GM18499 (cell line): ENCODE measurements at regions not wholly inside any gene's neighbourhood (a gene's known extent, or its start where the extent isn't known, plus 50 kb on each side); places are given as distances from the start of the nearest gene placed in this dataset.

ENCODE experiments used
- ATAC-seq: cut with Tn5 transposase; IDR thresholded peaks from one replicate; pipeline ENCODE4 v1.9.1; 2021; ENCODE audit warnings: moderate number of reproducible peaks; ENCODE audit not compliant: insufficient read depth, unreplicated experiment

DNA sequence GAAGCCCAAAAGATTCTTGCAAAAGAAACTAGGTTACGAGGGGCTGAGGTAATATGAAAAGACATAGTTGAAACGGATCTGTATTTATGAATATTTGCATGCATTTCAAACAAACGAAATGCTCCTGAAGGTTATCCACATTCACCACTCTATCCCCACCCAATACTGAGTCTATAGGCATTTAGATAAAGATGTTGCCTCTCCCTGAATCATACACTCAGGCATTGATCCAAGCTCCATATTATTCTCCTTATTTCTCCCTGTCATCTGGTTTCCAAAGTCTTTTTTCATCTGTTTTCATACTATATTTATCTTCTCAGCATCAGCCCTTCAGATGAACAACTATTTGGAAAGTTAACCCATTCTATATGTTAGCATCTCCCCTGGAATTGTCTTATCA lies 492.5 kb upstream of the TGFBR2 start:
- no peak for ATAC-seq

GRCh38 chr3:30114918-30115317 lies 491.5 kb upstream of the TGFBR2 start:
- no peak for ATAC-seq

GRCh38 chr3:30122359-30122758 lies 484.0 kb upstream of the TGFBR2 start:
- ATAC-seq, result no peak

- ATAC-seq, result no peak
Observed at GRCh38 chr3:30123224-30123623, 483.2 kb upstream of the TGFBR2 start.

DNA sequence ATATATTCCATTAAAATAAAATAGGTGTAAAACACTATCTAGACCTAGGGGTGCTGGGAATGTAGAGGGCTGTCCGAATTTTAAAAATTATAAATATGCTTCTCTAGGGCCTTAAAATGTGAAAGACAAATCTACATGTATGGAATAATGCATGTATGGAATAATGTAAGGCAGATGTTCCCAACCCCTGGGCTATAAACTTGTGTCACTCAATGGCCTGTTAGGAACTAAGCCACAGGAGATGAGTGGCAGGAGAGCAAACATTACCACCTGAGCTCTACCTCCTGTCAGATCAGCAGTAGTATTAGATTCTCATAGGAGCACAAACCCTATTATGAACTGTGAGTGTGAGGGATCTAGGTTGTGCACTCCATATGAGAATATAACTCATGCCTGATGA lies 482.6 kb upstream of the TGFBR2 start:
- no peak for ATAC-seq

- ATAC-seq, result no peak
Observed at GRCh38 chr3:30124435-30125370, 481.7 kb upstream of the TGFBR2 start.

DNA sequence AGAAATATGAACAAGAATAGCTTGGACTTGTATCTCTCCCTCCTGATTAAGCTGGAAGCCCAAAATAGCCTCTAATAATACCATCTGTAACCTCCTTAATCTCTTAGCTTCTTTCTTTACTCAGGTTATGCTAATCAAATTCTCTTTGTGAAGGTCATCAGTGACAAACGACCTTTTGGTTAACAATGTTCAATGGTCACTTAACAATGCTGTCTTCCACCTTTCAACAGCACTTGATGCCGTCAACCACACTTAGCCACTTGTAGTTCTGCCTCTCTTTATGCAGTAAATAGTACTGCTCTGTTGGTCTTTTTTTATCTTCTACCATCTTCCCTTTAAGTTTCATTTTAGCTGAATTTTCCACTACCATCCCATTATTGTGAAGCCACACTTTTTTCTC lies 476.6 kb upstream of the TGFBR2 start:
- ATAC-seq, result no peak

- no peak for ATAC-seq
Observed at GRCh38 chr3:30130391-30130790, 476.0 kb upstream of the TGFBR2 start.

- no peak for ATAC-seq
Observed at GRCh38 chr3:30131191-30131590, 475.2 kb upstream of the TGFBR2 start.

DNA sequence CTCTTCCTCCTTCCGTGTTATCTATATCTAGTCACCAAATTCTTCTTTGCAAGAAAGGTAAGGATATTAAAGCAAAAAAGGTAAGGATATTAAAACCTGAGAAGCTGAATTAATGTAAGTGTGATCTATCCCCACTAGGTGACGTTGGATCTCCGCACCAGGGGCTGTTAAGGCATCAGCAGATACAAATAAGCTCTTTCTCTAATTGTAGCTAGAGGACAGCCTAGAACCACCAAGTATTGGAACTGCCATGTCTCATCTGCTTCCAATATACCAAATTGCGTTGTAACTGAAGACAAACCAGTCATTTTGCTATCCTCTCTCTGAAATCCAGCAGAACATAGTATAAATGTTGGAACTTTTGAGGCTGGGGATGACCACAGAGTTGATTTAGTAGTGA lies 471.2 kb upstream of the TGFBR2 start:
- ATAC-seq, result no peak

DNA sequence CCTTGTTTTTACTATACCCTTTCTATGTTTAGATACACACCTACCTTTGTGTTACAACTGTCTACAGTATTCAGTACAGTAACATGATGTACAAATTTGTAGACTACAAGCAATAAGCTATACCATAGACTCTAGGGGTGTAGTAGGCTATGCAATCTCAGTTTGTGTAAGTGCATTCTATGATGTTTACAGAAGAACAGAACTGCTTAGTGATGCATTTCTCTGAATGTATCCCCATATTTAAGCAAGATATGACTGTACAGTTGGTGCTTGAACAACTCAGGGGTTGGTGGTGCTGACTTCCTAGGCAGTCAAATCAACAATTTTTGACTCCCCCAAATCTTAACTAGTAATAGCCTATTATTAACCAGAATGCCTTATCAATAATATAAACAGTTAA lies 467.1 kb upstream of the TGFBR2 start:
- no peak for ATAC-seq

- no peak for ATAC-seq
Observed at GRCh38 chr3:30140356-30141075, 465.9 kb upstream of the TGFBR2 start.

GRCh38 chr3:30141178-30141581 lies 465.2 kb upstream of the TGFBR2 start:
- no peak for ATAC-seq

- no peak for ATAC-seq
Observed at GRCh38 chr3:30141927-30142326, 464.5 kb upstream of the TGFBR2 start.

DNA sequence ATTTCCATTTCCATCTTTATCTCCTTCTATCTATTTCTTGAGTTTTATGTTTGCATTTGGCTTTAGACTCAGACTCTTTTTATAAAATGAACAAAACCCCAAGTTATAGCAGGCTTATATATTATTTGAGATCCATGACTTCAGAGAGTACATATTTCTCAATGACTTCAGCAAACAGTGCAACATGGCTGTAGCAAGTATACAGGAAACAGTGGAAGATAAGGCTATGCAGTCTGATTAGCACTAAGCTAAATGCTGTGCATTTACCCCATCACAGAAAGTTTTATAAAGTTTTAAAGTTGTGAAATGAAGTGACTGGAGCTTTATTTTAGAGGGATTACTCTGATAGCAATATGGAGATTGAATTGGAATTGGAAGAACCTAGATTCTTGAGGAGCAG lies 463.5 kb upstream of the TGFBR2 start:
- ATAC-seq, result no peak

GRCh38 chr3:30145281-30145680 lies 461.1 kb upstream of the TGFBR2 start:
- no peak for ATAC-seq

DNA sequence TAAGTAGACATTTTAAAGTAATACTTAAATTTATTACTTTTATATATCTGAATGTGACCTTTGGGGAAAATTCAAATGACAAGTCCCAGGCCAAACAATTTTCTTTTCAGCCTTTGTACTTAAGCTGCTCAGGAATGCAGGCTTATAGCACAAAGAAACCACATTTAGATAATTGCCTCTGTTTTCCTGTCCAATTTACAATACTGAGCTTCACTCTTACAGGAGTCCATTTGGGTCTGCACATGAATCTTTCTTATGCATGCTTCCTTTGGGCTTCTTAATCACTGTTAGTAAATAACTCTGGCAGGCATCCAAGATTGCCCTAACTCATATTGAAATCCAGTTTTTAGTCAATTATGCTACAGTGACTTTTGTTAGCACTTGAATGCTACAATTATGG lies 459.4 kb upstream of the TGFBR2 start:
- no peak for ATAC-seq

DNA sequence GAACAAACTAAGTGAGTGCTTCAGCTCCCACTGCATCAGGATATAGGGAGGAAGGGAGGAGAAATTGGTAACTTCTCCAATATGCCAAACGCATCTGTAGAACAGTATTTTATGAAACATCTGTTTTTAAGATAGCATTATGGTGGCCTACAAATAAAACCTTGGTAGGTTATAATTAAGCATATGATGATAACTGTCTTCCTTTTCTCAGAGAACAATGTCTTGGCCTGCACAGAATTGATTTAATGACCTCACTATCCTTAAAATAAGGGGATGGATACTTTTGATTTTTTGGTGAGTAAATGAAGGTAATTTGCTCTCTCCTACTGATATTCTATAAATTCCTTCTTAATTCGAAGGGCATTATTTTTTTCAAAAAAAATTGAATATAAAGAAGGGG lies 451.5 kb upstream of the TGFBR2 start:
- no peak for ATAC-seq

DNA sequence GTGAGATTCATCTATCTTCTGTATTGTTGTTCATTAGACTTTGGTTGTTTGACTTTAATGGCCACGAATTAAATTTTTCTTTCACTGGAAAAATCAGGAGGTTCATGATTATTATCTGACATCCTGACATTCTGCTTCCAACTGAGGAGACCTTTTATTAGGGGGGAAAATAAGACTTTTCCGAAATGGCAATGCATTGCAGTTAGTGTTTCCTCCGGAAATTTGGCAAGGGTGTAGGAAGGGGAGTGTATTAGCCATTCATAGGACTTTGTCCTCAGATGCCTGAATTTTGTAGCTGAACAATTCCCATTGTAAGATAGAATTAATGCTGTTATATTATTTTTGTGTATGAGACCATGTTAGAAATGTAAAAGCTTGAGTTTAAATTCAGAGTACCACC lies 450.6 kb upstream of the TGFBR2 start:
- ATAC-seq, result no peak

DNA sequence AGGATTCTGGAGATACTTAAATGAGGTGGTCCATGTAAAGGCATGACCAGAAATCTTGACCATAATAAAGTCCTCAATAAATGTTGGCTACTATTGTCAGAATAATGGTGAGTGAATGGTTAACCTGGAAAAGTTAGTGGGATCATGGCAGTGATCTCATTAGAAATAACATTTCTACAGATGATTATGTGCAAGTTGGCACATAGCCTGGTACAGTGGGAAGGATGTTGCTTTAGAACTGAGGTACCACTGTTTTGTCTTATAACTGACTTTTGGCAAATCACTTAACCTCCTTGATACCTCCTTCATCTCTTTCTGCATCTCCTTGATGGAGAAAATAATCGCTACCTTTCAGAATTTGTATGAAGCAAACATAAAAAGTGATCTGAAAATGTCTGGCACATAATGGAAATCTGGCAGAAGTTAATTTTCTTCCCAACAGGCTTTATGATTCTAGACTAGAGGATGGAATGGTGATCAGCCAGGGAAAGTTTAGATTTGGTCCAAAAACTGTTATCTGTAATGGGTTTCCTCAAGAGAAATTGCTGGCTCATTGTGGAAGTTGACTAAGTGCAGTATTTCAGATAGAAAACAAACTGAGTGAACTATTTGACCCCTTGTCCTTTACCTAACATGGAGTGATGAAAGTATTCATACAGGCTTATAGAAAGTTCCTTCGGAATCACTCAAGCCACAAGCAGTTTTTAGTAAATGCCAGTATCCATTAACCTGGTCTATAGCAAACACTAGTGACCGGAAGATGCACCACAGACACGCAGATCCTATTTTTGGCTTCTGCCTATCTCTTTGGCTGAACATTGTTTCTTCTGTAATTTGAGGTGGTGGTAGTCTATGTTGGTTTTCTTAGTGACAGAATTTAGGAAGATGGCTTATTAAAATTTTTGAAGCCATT lies 449.6 kb upstream of the TGFBR2 start:
- no peak for ATAC-seq

GRCh38 chr3:30161375-30161774 lies 445.0 kb upstream of the TGFBR2 start:
- no peak for ATAC-seq
